ENCODE measurements at regions not wholly inside any gene's neighbourhood (a gene's known extent, or its start where the extent isn't known, plus 50 kb on each side); places are given as distances from the start of the nearest gene placed in this dataset.

DNA sequence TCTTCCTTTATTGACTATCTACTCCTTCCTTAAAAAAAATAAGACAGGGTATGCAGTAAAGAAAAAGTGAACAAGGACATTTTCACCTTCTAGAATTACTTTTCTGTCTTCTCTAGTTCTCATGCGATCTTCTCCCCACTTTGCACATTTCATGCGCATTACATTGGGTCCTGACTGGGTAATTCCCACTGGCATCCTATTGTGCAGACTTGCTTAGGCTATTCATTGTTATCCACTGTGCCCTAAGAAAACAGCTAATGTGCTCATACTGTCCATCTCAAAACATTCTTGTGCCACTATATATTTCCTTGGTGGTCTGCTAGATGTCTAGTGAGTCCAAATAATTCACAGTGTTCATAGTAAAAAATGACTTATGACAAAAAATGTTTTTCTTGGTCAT, 447.4 kb upstream of the ROBO1 start:
- 0% methylated on average over 2 of the region's 2 CpGs for WGBS (ENCODE audit: insufficient coverage, low coverage, missing lambda C conversion rate)
- Histone ChIP-seq H3K4me3 (no peak overlapping the region), H3K4me1 (replicated peaks in 1 of 2; ENCODE audit: control insufficient read depth in 2 of 2, insufficient read depth in 2 of 2, low read length in 2 of 2) (no peaks in the 10 kb centered on the region), H3K27me3 (ENCODE audit: control insufficient read depth in 2 of 2, insufficient read depth in 2 of 2, low read length in 2 of 2) (no peaks in the 10 kb centered on the region), H3K9me1 (ENCODE audit: control insufficient read depth, insufficient read depth, low read length) (no peaks in the 10 kb centered on the region), H4K20me1 (replicated peaks; ENCODE audit: control insufficient read depth, insufficient read depth, low read length) (no peaks in the 10 kb centered on the region), H3K36me3 (ENCODE audit: control insufficient read depth, insufficient read depth, low read length) (no peaks in the 10 kb centered on the region), H3K4me2 (ENCODE audit: insufficient read depth, low read length) (no peak overlapping the region), H3K27ac (ENCODE audit: extremely low read depth, low read depth, low read length) (no peak overlapping the region), H3K79me2 (ENCODE audit: control insufficient read depth, insufficient read depth, low read length) (no peaks in the 10 kb centered on the region), H2AFZ (ENCODE audit: low read depth, low read length) (no peak overlapping the region), H3K9me3 (replicated peaks; ENCODE audit: control insufficient read depth, insufficient read depth, low read depth, low read length) (no peaks in the 10 kb centered on the region), H3K9ac (ENCODE audit: insufficient read depth in 1 of 2, low read depth in 2 of 2, low read length in 2 of 2) (no peak overlapping the region)
- no peak for ATAC-seq
- no peak for DNase-seq (ENCODE audit: extremely low read depth in 1 of 4, low spot score in 3 of 4)
- in situ Hi-C loops (cut with MboI) (no loop called here), intact Hi-C loops (cut with micrococcal nuclease) (no loop called here)
- no TSS peak for BruUV-seq (replicated peaks)
- CTCF ChIA-PET (ENCODE audit: low intra/inter-chr PET ratio): no interaction called here
- POLR2A ChIA-PET: no interaction called here
- no peak for FAIRE-seq
- no peak for TF ChIP-seq LARP7 (IDR thresholded peaks at IDR 0.05)
- no peak for TF ChIP-seq HLTF (IDR thresholded peaks at IDR 0.05)
- TF ChIP-seq, protein P1, sequence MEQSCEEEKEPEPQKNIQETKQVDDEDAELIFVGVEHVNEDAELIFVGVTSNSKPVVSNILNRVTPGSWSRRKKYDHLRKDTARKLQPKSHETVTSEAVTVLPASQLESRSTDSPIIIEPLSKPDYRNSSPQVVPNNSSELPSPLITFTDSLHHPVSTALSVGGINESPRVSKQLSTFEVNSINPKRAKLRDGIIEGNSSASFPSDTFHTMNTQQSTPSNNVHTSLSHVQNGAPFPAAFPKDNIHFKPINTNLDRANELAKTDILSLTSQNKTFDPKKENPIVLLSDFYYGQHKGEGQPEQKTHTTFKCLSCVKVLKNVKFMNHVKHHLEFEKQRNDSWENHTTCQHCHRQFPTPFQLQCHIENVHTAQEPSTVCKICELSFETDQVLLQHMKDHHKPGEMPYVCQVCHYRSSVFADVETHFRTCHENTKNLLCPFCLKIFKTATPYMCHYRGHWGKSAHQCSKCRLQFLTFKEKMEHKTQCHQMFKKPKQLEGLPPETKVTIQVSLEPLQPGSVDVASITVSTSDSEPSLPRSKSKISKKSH (CRISPR knock-in tag; IDR thresholded peaks at IDR 0.05): no peak
- TF ChIP-seq ILF3 (IDR thresholded peaks at IDR 0.05; ENCODE audit: borderline replicate concordance): no peak
- no peak for TF ChIP-seq ZNF239 (CRISPR knock-in tag; IDR thresholded peaks at IDR 0.05)
- TF ChIP-seq ZBTB7A (IDR thresholded peaks at IDR 0.05; ENCODE audit: borderline replicate concordance, control insufficient read depth, low read depth, low read length): no peak
- no peak for TF ChIP-seq PCBP1 (IDR thresholded peaks at IDR 0.05; ENCODE audit: low read depth, low read length, poor library complexity, severe bottlenecking)
- TF ChIP-seq, protein P2, sequence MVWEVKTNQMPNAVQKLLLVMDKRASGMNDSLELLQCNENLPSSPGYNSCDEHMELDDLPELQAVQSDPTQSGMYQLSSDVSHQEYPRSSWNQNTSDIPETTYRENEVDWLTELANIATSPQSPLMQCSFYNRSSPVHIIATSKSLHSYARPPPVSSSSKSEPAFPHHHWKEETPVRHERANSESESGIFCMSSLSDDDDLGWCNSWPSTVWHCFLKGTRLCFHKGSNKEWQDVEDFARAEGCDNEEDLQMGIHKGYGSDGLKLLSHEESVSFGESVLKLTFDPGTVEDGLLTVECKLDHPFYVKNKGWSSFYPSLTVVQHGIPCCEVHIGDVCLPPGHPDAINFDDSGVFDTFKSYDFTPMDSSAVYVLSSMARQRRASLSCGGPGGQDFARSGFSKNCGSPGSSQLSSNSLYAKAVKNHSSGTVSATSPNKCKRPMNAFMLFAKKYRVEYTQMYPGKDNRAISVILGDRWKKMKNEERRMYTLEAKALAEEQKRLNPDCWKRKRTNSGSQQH (CRISPR knock-in tag; IDR thresholded peaks at IDR 0.05): no peak
- TF ChIP-seq, protein P3, sequence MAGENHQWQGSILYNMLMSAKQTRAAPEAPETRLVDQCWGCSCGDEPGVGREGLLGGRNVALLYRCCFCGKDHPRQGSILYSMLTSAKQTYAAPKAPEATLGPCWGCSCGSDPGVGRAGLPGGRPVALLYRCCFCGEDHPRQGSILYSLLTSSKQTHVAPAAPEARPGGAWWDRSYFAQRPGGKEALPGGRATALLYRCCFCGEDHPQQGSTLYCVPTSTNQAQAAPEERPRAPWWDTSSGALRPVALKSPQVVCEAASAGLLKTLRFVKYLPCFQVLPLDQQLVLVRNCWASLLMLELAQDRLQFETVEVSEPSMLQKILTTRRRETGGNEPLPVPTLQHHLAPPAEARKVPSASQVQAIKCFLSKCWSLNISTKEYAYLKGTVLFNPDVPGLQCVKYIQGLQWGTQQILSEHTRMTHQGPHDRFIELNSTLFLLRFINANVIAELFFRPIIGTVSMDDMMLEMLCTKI (IDR thresholded peaks at IDR 0.05; ENCODE audit: partially characterized antibody): no peak
- no peak for TF ChIP-seq POLR2AphosphoS5 (IDR thresholded peaks at IDR 0.05; ENCODE audit: control insufficient read depth, insufficient read depth, low read depth, low read length)
- TF ChIP-seq, protein P4, sequence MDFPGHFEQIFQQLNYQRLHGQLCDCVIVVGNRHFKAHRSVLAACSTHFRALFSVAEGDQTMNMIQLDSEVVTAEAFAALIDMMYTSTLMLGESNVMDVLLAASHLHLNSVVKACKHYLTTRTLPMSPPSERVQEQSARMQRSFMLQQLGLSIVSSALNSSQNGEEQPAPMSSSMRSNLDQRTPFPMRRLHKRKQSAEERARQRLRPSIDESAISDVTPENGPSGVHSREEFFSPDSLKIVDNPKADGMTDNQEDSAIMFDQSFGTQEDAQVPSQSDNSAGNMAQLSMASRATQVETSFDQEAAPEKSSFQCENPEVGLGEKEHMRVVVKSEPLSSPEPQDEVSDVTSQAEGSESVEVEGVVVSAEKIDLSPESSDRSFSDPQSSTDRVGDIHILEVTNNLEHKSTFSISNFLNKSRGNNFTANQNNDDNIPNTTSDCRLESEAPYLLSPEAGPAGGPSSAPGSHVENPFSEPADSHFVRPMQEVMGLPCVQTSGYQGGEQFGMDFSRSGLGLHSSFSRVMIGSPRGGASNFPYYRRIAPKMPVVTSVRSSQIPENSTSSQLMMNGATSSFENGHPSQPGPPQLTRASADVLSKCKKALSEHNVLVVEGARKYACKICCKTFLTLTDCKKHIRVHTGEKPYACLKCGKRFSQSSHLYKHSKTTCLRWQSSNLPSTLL (IDR thresholded peaks at IDR 0.05): no peak
- TF ChIP-seq, protein P5, sequence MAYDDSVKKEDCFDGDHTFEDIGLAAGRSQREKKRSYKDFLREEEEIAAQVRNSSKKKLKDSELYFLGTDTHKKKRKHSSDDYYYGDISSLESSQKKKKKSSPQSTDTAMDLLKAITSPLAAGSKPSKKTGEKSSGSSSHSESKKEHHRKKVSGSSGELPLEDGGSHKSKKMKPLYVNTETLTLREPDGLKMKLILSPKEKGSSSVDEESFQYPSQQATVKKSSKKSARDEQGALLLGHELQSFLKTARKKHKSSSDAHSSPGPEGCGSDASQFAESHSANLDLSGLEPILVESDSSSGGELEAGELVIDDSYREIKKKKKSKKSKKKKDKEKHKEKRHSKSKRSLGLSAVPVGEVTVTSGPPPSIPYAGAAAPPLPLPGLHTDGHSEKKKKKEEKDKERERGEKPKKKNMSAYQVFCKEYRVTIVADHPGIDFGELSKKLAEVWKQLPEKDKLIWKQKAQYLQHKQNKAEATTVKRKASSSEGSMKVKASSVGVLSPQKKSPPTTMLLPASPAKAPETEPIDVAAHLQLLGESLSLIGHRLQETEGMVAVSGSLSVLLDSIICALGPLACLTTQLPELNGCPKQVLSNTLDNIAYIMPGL (CRISPR knock-in tag; IDR thresholded peaks at IDR 0.05): no peak
- TF ChIP-seq HDAC2 (IDR thresholded peaks at IDR 0.05): no peak
- TF ChIP-seq, protein P6, sequence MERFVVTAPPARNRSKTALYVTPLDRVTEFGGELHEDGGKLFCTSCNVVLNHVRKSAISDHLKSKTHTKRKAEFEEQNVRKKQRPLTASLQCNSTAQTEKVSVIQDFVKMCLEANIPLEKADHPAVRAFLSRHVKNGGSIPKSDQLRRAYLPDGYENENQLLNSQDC (CRISPR knock-in tag; IDR thresholded peaks at IDR 0.05): no peak
- TF ChIP-seq FOXK2 (conservative IDR thresholded peaks at IDR 0.05 in 1 of 2, IDR thresholded peaks at IDR 0.05 in 1 of 2; ENCODE audit: low read depth in 2 of 2): no peak
- TF ChIP-seq ZNF347 (CRISPR knock-in tag; IDR thresholded peaks at IDR 0.05; ENCODE audit: low read depth): no peak

Data from K562 (cell line).